ENCODE measurements at regions not wholly inside any gene's neighbourhood (a gene's known extent, or its start where the extent isn't known, plus 50 kb on each side); places are given as distances from the start of the nearest gene placed in this dataset.

GRCh38 chr16:13300066-13300840, 398.9 kb downstream of the SHISA9 start:
- TF ChIP-seq CTCF (conservative IDR thresholded peaks at IDR 0.05; ENCODE audit: low read depth, low read length) (no peak), USF2 (IDR thresholded peaks at IDR 0.05; ENCODE audit: low read depth, low read length) (no peak), FOS (IDR thresholded peaks at IDR 0.05; ENCODE audit: low read depth, low read length) (no peak), RFX5 (IDR thresholded peaks at IDR 0.05; ENCODE audit: low read depth, low read length) (no peak), RCOR1 (IDR thresholded peaks at IDR 0.05; ENCODE audit: insufficient replicate concordance, low read length) (no peak), SMC3 (IDR thresholded peaks at IDR 0.05; ENCODE audit: low read depth, low read length) (no peak), ELK1 (IDR thresholded peaks at IDR 0.05; ENCODE audit: borderline replicate concordance, low read depth, low read length) (no peak), POLR2A (IDR thresholded peaks at IDR 0.05; ENCODE audit: low read depth, low read length) (no peak), MAFK (IDR thresholded peaks at IDR 0.05; ENCODE audit: low read depth, low read length) (no peak), BHLHE40 (IDR thresholded peaks at IDR 0.05; ENCODE audit: low read depth, low read length) (no peak), RAD21 (IDR thresholded peaks at IDR 0.05; ENCODE audit: low read length) (no peak)

Data from IMR-90 (cell line).